Coronary artery (tissue), 2 donors: ENCODE measurements at regions not wholly inside any gene's neighbourhood (a gene's known extent, or its start where the extent isn't known, plus 50 kb on each side); places are given as distances from the start of the nearest gene placed in this dataset.

ENCODE experiments used
- DNase-seq: peaks from one replicate; pipeline ENCODE4 v3.0.0-alpha.2; 2017; ENCODE audit warnings: low spot score
- H3K27ac ChIP-seq, 2 donors: fragments of 200-600 bp; sonication (generic); one replicate each; pipeline ENCODE4 v1.5.1; 2016 to 2019
- H3K4me3 ChIP-seq: fragments of 200-600 bp; sonication (generic); 2 replicates; pipeline ENCODE4 v1.5.1; 2016; ENCODE audit warnings: mild to moderate bottlenecking, moderate library complexity
- CTCF ChIP-seq: fragments of 200-600 bp; sonication (generic); IDR thresholded peaks from one replicate; pipeline ENCODE4 v1.5.1; 2019; ENCODE audit warnings: antibody characterized with exemption

- Histone ChIP-seq H3K27ac (no peak overlapping the region), H3K4me3 (no peak overlapping the region)
- TF ChIP-seq CTCF: no peak
- DNase-seq: no peak
Observed at GRCh38 chr4:177947607-177948006, 505.4 kb upstream of the AGA start.

GRCh38 chr4:177948853-177949252 is 506.6 kb upstream of the AGA start:
- H3K27ac ChIP-seq: no peak overlapping the region
- no peak for TF ChIP-seq CTCF
- DNase-seq: no peak
- no peak overlapping the region for H3K4me3 ChIP-seq

GRCh38 chr4:177951026-177951425 is 508.8 kb upstream of the AGA start:
- Histone ChIP-seq H3K27ac (no peak overlapping the region), H3K4me3 (no peak overlapping the region)
- no peak for DNase-seq
- no peak for TF ChIP-seq CTCF

- Histone ChIP-seq H3K4me3 (no peak overlapping the region), H3K27ac (no peak overlapping the region)
- TF ChIP-seq CTCF: no peak
- DNase-seq: no peak
Observed at GRCh38 chr4:177952723-177953122, 510.5 kb upstream of the AGA start.

GRCh38 chr4:177957596-177958360 is 515.5 kb upstream of the AGA start:
- H3K4me3 ChIP-seq: no peak overlapping the region
- DNase-seq: no peak

GRCh38 chr4:177960566-177960965 is 518.3 kb upstream of the AGA start:
- no peak for TF ChIP-seq CTCF
- H3K4me3 ChIP-seq: no peak overlapping the region
- no peak overlapping the region for H3K27ac ChIP-seq
- DNase-seq: no peak

More at GRCh38 chr4:177957596-177958360, 515.5 kb upstream of the AGA start:
- no peak for TF ChIP-seq CTCF
- no peak overlapping the region for H3K27ac ChIP-seq

GRCh38 chr4:177961761-177962380 is 519.6 kb upstream of the AGA start:
- TF ChIP-seq CTCF: no peak
- no peak overlapping the region for H3K4me3 ChIP-seq
- no peak overlapping the region for H3K27ac ChIP-seq
- no peak for DNase-seq
